MM.1S (cell line): ENCODE measurements at regions not wholly inside any gene's neighbourhood (a gene's known extent, or its start where the extent isn't known, plus 50 kb on each side); places are given as distances from the start of the nearest gene placed in this dataset.

ENCODE experiments used
- DNase-seq: peaks from one replicate; pipeline ENCODE4 v3.0.0-alpha.2; 2015
- H2AFZ ChIP-seq: fragments of 300-600 bp; sonication (generic); 2 replicates; pipeline ENCODE4 v1.6.0; 2016; ENCODE audit warnings: antibody characterized with exemption, low read length
- H3F3A ChIP-seq: fragments of 300-600 bp; sonication (generic); 2 replicates; pipeline ENCODE4 v1.6.1; 2016; ENCODE audit warnings: mild to moderate bottlenecking, antibody characterized with exemption, low read length, moderate library complexity, mixed read lengths; ENCODE audit not compliant: insufficient read depth
- H3K27ac ChIP-seq: fragments of 300-600 bp; sonication (generic); 2 replicates; pipeline ENCODE4 v1.5.1; 2016; ENCODE audit warnings: mild to moderate bottlenecking, low read length
- H3K27me3 ChIP-seq: fragments of 300-600 bp; sonication (generic); replicated peaks from 2 replicates; pipeline ENCODE4 v1.6.0; 2016; ENCODE audit warnings: low read length; ENCODE audit not compliant: insufficient read depth
- H3K36me3 ChIP-seq: fragments of 300-600 bp; sonication (generic); replicated peaks from 2 replicates; pipeline ENCODE4 v1.6.1; 2016; ENCODE audit warnings: mild to moderate bottlenecking, low read length, mixed read lengths; ENCODE audit not compliant: insufficient read depth
- H3K4me1 ChIP-seq: fragments of 300-600 bp; sonication (generic); 2 replicates; pipeline ENCODE4 v1.6.1; 2016; ENCODE audit warnings: low read length, mixed read lengths
- H3K4me2 ChIP-seq: fragments of 300-600 bp; sonication (generic); 2 replicates; pipeline ENCODE4 v1.6.0; 2016; ENCODE audit warnings: low read depth, low read length
- H3K4me3 ChIP-seq: fragments of 300-600 bp; sonication (generic); 2 replicates; pipeline ENCODE4 v1.5.1; 2016; ENCODE audit warnings: low read length, mixed read lengths
- H3K79me2 ChIP-seq: fragments of 300-600 bp; sonication (generic); 2 replicates; pipeline ENCODE4 v1.6.1; 2016; ENCODE audit warnings: mixed run types, low read length, mixed read lengths
- H3K9ac ChIP-seq: fragments of 300-600 bp; sonication (generic); 2 replicates; pipeline ENCODE4 v1.6.1; 2016; ENCODE audit warnings: low read length, mixed read lengths
- H3K9me2 ChIP-seq: fragments of 300-600 bp; sonication (generic); replicated peaks from 2 replicates; pipeline ENCODE4 v1.6.1; 2016; ENCODE audit warnings: mild to moderate bottlenecking, low read length, mixed read lengths; ENCODE audit not compliant: insufficient read depth
- H3K9me3 ChIP-seq: fragments of 300-600 bp; sonication (generic); replicated peaks from 2 replicates; pipeline ENCODE4 v1.6.1; 2016; ENCODE audit warnings: mild to moderate bottlenecking, low read length, mixed read lengths; ENCODE audit not compliant: insufficient read depth
- H4K20me1 ChIP-seq: fragments of 300-600 bp; sonication (generic); 2 replicates; pipeline ENCODE4 v1.6.1; 2016; ENCODE audit warnings: mild to moderate bottlenecking, low read length, moderate library complexity, mixed read lengths; ENCODE audit not compliant: insufficient read depth
- CTCF ChIP-seq: fragments of 300-600 bp; sonication (generic); IDR thresholded peaks from 2 replicates; pipeline ENCODE4 v1.5.1; 2016; ENCODE audit warnings: antibody characterized with exemption, low read length, mixed read lengths
- EZH2 ChIP-seq: fragments of 300-600 bp; sonication (generic); optimal IDR thresholded peaks from 2 replicates; pipeline ENCODE3; 2017; ENCODE audit warnings: low read depth, mild to moderate bottlenecking, antibody characterized with exemption, low read length, mixed read lengths
- EZH2phosphoT487 ChIP-seq: fragments of 300-600 bp; sonication (generic); IDR thresholded peaks from 2 replicates; pipeline ENCODE4 v1.6.1; 2018; ENCODE audit warnings: antibody characterized with exemption, low read length

GRCh38 chr10:1989090-1989489 is 251.8 kb upstream of the ADARB2 start:
- Histone ChIP-seq H3K79me2 (no peaks in the 10 kb centered on the region), H3K4me3 (no peak overlapping the region), H2AFZ (no peak overlapping the region), H4K20me1 (no peaks in the 10 kb centered on the region), H3K27ac (no peak overlapping the region), H3K36me3 (no peaks in the 10 kb centered on the region), H3K9me2 (no peaks in the 10 kb centered on the region), H3K27me3 (no peaks in the 10 kb centered on the region), H3K9me3 (no peaks in the 10 kb centered on the region), H3K4me2 (no peak overlapping the region), H3K9ac (no peak overlapping the region), H3K4me1 (no peaks in the 10 kb centered on the region), H3F3A (no peaks in the 10 kb centered on the region)
- TF ChIP-seq EZH2phosphoT487 (no peak), EZH2 (no peak), CTCF (no peak)
- no peak for DNase-seq

GRCh38 chr10:1981976-1982375 is 244.7 kb upstream of the ADARB2 start:
- Histone ChIP-seq H3K4me1 (no peaks in the 10 kb centered on the region), H2AFZ (no peak overlapping the region)
- TF ChIP-seq EZH2phosphoT487 (no peak), EZH2 (no peak), CTCF (no peak)

GRCh38 chr10:1980459-1980858 is 243.1 kb upstream of the ADARB2 start:
- Histone ChIP-seq H3K4me1 (no peaks in the 10 kb centered on the region), H3K79me2 (no peaks in the 10 kb centered on the region), H3K4me2 (no peak overlapping the region), H3K27me3 (no peaks in the 10 kb centered on the region), H3K9me3 (no peaks in the 10 kb centered on the region), H3K27ac (no peak overlapping the region), H3K9me2 (no peaks in the 10 kb centered on the region), H3K36me3 (no peaks in the 10 kb centered on the region), H3F3A (no peaks in the 10 kb centered on the region), H3K9ac (no peak overlapping the region), H2AFZ (no peak overlapping the region), H4K20me1 (no peaks in the 10 kb centered on the region), H3K4me3 (no peak overlapping the region)
- TF ChIP-seq EZH2phosphoT487 (no peak), EZH2 (no peak), CTCF (no peak)
- DNase-seq = no peak

More at GRCh38 chr10:1981976-1982375, 244.7 kb upstream of the ADARB2 start:
- Histone ChIP-seq H3K36me3 (no peaks in the 10 kb centered on the region), H3K4me2 (no peak overlapping the region), H3K27ac (no peak overlapping the region), H3K9me3 (no peaks in the 10 kb centered on the region), H3F3A (no peaks in the 10 kb centered on the region), H4K20me1 (no peaks in the 10 kb centered on the region), H3K9ac (no peak overlapping the region), H3K27me3 (no peaks in the 10 kb centered on the region), H3K4me3 (no peak overlapping the region), H3K9me2 (no peaks in the 10 kb centered on the region), H3K79me2 (no peaks in the 10 kb centered on the region)
- no peak for DNase-seq

- H3K27ac ChIP-seq = no peak overlapping the region
- no peaks in the 10 kb centered on the region for H3K4me1 ChIP-seq
- no peaks in the 10 kb centered on the region for H3K36me3 ChIP-seq
- no peak overlapping the region for H2AFZ ChIP-seq
- H3K79me2 ChIP-seq = no peaks in the 10 kb centered on the region
- no peak for DNase-seq
- TF ChIP-seq CTCF (no peak), EZH2 (no peak), EZH2phosphoT487 (no peak)
- no peak overlapping the region for H3K4me2 ChIP-seq
- H3K4me3 ChIP-seq = no peak overlapping the region
- H3K9me3 ChIP-seq = no peaks in the 10 kb centered on the region
- no peaks in the 10 kb centered on the region for H3K27me3 ChIP-seq
- H4K20me1 ChIP-seq = no peaks in the 10 kb centered on the region
- H3K9me2 ChIP-seq = no peaks in the 10 kb centered on the region
- no peak overlapping the region for H3K9ac ChIP-seq
- no peaks in the 10 kb centered on the region for H3F3A ChIP-seq
These were observed 241.3 kb upstream of the ADARB2 start for GRCh38 chr10:1978584-1978983.
